WTC11 (cell line): ENCODE measurements at regions not wholly inside any gene's neighbourhood (a gene's known extent, or its start where the extent isn't known, plus 50 kb on each side); places are given as distances from the start of the nearest gene placed in this dataset.

Experiments
- ATAC-seq: fragments of 200-7000 bp; cut with Tn5 transposase; 2 replicates; pipeline ENCODE4 v1.10.0; 2021; ENCODE audit warnings: mild to moderate bottlenecking, moderate library complexity
- CTCF ChIA-PET: fragments of 300-600 bp; sonication (Branson Sonifier 250); formaldehyde crosslinking; loops from one replicate; lab custom pipeline; 2021; ENCODE audit warnings: antibody characterized with exemption; lab: Charles Lee
- POLR2A ChIA-PET: fragments of 350-600 bp; sonication (Branson Sonifier 250); formaldehyde crosslinking; loops from one replicate; lab custom pipeline; 2021; ENCODE audit warnings: antibody characterized with exemption; lab: Charles Lee
- DNase-seq: peaks from one replicate; pipeline ENCODE4 v3.0.0; 2021; ENCODE audit warnings: low spot score
- H3K27ac Mint-ChIP-seq: 2 replicates; pipeline ENCODE4 v1.8.0; 2021; ENCODE audit warnings: mixed read lengths
- H3K27me3 Mint-ChIP-seq: 2 replicates; pipeline ENCODE4 v1.8.0; 2021; ENCODE audit warnings: low read depth, mild to moderate bottlenecking, moderate library complexity, mixed read lengths
- H3K36me3 Mint-ChIP-seq: 2 replicates; pipeline ENCODE4 v1.8.0; 2021; ENCODE audit warnings: mixed read lengths
- H3K4me1 Mint-ChIP-seq: 2 replicates; pipeline ENCODE4 v1.8.0; 2022; ENCODE audit warnings: mixed read lengths
- H3K4me3 Mint-ChIP-seq: 2 replicates; pipeline ENCODE4 v1.8.0; 2021; ENCODE audit warnings: mild to moderate bottlenecking, moderate library complexity, mixed read lengths
- H3K9me3 Mint-ChIP-seq: 2 replicates; pipeline ENCODE4 v1.8.0; 2021; ENCODE audit warnings: mixed read lengths
- ATF1 ChIP-seq: sonication (generic); formaldehyde crosslinking; IDR thresholded peaks from 2 replicates; pipeline ENCODE4 v1.8.1; 2023; ENCODE audit warnings: mild to moderate bottlenecking, moderate library complexity, missing genetic modification reagents
- CTCF ChIP-seq: fragments of 200-600 bp; IDR thresholded peaks from 2 replicates; pipeline ENCODE4 v1.8.0; 2022; ENCODE audit warnings: antibody characterized with exemption
- EMX1 ChIP-seq: fragments of 250-450 bp; sonication (Bioruptor Pico); IDR thresholded peaks from 2 replicates; pipeline ENCODE4 v1.8.0; 2021; ENCODE audit warnings: mild to moderate bottlenecking
- GABPB1 ChIP-seq: sonication (generic); formaldehyde crosslinking; IDR thresholded peaks from 2 replicates; pipeline ENCODE4 v1.8.1; 2023; ENCODE audit warnings: mild to moderate bottlenecking, missing genetic modification reagents
- GTF2I ChIP-seq: fragments of 250-450 bp; sonication (Bioruptor Pico); conservative IDR thresholded peaks from 2 replicates; pipeline ENCODE4 v1.4.0; 2021; ENCODE audit warnings: mild to moderate bottlenecking
- NR1H2 ChIP-seq: sonication (generic); formaldehyde crosslinking; IDR thresholded peaks from 2 replicates; pipeline ENCODE4 v1.9.0; 2021; ENCODE audit warnings: mild to moderate bottlenecking, moderate library complexity, missing genetic modification reagents
- NR3C1 ChIP-seq: sonication (generic); formaldehyde crosslinking; conservative IDR thresholded peaks from 2 replicates; pipeline ENCODE4 v1.8.1; 2023; ENCODE audit warnings: low read depth, mild to moderate bottlenecking, missing genetic modification reagents
- ZBTB43 ChIP-seq: sonication (generic); formaldehyde crosslinking; IDR thresholded peaks from 2 replicates; pipeline ENCODE4 v1.8.1; 2023; ENCODE audit warnings: mild to moderate bottlenecking, missing genetic modification reagents
- ZNF423 ChIP-seq: fragments of 250-450 bp; sonication (Bioruptor Pico); IDR thresholded peaks from 2 replicates; pipeline ENCODE4 v2.1.2; 2022; ENCODE audit warnings: mild to moderate bottlenecking, moderate library complexity
- TF ChIP-seq, protein P1 (sequence below): sonication (generic); formaldehyde crosslinking; conservative IDR thresholded peaks from 2 replicates; pipeline ENCODE4 v1.8.1; 2022; ENCODE audit warnings: mild to moderate bottlenecking, missing genetic modification reagents
- TF ChIP-seq, protein P2 (sequence below): fragments of 250-450 bp; sonication (Bioruptor Pico); IDR thresholded peaks from 2 replicates; pipeline ENCODE4 v1.8.0; 2021; ENCODE audit warnings: mild to moderate bottlenecking
- TF ChIP-seq, protein P3 (sequence below): sonication (generic); formaldehyde crosslinking; conservative IDR thresholded peaks from 2 replicates; pipeline ENCODE4 v1.8.1; 2023; ENCODE audit warnings: mild to moderate bottlenecking, low read depth, missing genetic modification reagents, moderate library complexity
- TF ChIP-seq, protein P4 (sequence below): fragments of 250-450 bp; sonication (Bioruptor Pico); IDR thresholded peaks from 2 replicates; pipeline ENCODE4 v1.9.0; 2021; ENCODE audit warnings: mild to moderate bottlenecking
- TF ChIP-seq, protein P5 (sequence below): sonication (generic); formaldehyde crosslinking; IDR thresholded peaks from 2 replicates; pipeline ENCODE4 v1.8.1; 2023; ENCODE audit warnings: mild to moderate bottlenecking, missing genetic modification reagents, borderline replicate concordance
- TF ChIP-seq, protein P6 (sequence below): fragments of 250-450 bp; sonication (Bioruptor Pico); IDR thresholded peaks from 2 replicates; pipeline ENCODE4 v1.9.0; 2021; ENCODE audit warnings: mild to moderate bottlenecking
- TF ChIP-seq, protein P7 (sequence below): sonication (generic); formaldehyde crosslinking; IDR thresholded peaks from 2 replicates; pipeline ENCODE4 v1.8.0; 2023; ENCODE audit warnings: missing genetic modification reagents, mild to moderate bottlenecking, borderline replicate concordance

DNA sequence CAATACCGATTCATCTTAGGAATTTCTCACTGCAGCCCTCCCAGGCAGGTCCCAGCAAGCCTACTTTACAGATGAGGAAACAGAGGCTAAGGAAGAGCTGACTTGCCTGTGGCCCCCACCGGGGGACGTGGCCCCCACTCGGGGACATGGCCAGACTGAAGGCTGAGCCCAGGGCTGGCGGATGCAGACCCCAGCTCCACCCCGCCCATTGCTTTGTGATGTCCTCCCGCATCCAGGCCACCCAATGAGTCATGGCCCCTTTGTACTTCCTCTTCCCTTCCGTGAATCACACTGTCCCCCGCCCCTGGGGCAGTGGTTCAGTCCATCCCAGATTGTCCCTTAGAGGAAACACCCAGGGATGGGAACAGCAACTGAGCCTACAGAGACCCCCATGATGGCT lies 116.0 kb upstream of the ANO1 start:
- peaks cover 4% of the 10 kb centered on the region; the same call in 1 of the 2 replicates for H3K9me3 Mint-ChIP-seq
- no peak overlapping the region for H3K4me3 Mint-ChIP-seq
- H3K4me1 Mint-ChIP-seq = peaks cover 39% of the 10 kb centered on the region
- ATAC-seq (no peak), DNase-seq (no peak)
- CTCF ChIA-PET = interaction anchor here (1.2 kb wide), 1 partner anchor 126 kb away, joined by 3 read pairs; no protein-coding TSS in a partner anchor
- H3K27ac Mint-ChIP-seq = no peak overlapping the region
- no peaks in the 10 kb centered on the region; the same call in 1 of the 2 replicates for H3K36me3 Mint-ChIP-seq
- POLR2A ChIA-PET = no interaction called here
- H3K27me3 Mint-ChIP-seq = peaks cover 7% of the 10 kb centered on the region
- TF ChIP-seq, protein P1, sequence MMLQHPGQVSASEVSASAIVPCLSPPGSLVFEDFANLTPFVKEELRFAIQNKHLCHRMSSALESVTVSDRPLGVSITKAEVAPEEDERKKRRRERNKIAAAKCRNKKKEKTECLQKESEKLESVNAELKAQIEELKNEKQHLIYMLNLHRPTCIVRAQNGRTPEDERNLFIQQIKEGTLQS (CRISPR knock-in tag) = no peak
- TF ChIP-seq, protein P2, sequence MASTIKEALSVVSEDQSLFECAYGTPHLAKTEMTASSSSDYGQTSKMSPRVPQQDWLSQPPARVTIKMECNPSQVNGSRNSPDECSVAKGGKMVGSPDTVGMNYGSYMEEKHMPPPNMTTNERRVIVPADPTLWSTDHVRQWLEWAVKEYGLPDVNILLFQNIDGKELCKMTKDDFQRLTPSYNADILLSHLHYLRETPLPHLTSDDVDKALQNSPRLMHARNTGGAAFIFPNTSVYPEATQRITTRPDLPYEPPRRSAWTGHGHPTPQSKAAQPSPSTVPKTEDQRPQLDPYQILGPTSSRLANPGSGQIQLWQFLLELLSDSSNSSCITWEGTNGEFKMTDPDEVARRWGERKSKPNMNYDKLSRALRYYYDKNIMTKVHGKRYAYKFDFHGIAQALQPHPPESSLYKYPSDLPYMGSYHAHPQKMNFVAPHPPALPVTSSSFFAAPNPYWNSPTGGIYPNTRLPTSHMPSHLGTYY (CRISPR knock-in tag) = no peak
- no peak for TF ChIP-seq ATF1
- TF ChIP-seq, protein P3, sequence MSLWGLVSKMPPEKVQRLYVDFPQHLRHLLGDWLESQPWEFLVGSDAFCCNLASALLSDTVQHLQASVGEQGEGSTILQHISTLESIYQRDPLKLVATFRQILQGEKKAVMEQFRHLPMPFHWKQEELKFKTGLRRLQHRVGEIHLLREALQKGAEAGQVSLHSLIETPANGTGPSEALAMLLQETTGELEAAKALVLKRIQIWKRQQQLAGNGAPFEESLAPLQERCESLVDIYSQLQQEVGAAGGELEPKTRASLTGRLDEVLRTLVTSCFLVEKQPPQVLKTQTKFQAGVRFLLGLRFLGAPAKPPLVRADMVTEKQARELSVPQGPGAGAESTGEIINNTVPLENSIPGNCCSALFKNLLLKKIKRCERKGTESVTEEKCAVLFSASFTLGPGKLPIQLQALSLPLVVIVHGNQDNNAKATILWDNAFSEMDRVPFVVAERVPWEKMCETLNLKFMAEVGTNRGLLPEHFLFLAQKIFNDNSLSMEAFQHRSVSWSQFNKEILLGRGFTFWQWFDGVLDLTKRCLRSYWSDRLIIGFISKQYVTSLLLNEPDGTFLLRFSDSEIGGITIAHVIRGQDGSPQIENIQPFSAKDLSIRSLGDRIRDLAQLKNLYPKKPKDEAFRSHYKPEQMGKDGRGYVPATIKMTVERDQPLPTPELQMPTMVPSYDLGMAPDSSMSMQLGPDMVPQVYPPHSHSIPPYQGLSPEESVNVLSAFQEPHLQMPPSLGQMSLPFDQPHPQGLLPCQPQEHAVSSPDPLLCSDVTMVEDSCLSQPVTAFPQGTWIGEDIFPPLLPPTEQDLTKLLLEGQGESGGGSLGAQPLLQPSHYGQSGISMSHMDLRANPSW (CRISPR knock-in tag) = no peak
- no peak for TF ChIP-seq GABPB1
- TF ChIP-seq NR1H2 (CRISPR knock-in tag) = no peak
- no peak for TF ChIP-seq ZNF423
- TF ChIP-seq NR3C1 (CRISPR knock-in tag) = no peak
- TF ChIP-seq, protein P4, sequence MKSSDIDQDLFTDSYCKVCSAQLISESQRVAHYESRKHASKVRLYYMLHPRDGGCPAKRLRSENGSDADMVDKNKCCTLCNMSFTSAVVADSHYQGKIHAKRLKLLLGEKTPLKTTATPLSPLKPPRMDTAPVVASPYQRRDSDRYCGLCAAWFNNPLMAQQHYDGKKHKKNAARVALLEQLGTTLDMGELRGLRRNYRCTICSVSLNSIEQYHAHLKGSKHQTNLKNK = no peak
- TF ChIP-seq, protein P5, sequence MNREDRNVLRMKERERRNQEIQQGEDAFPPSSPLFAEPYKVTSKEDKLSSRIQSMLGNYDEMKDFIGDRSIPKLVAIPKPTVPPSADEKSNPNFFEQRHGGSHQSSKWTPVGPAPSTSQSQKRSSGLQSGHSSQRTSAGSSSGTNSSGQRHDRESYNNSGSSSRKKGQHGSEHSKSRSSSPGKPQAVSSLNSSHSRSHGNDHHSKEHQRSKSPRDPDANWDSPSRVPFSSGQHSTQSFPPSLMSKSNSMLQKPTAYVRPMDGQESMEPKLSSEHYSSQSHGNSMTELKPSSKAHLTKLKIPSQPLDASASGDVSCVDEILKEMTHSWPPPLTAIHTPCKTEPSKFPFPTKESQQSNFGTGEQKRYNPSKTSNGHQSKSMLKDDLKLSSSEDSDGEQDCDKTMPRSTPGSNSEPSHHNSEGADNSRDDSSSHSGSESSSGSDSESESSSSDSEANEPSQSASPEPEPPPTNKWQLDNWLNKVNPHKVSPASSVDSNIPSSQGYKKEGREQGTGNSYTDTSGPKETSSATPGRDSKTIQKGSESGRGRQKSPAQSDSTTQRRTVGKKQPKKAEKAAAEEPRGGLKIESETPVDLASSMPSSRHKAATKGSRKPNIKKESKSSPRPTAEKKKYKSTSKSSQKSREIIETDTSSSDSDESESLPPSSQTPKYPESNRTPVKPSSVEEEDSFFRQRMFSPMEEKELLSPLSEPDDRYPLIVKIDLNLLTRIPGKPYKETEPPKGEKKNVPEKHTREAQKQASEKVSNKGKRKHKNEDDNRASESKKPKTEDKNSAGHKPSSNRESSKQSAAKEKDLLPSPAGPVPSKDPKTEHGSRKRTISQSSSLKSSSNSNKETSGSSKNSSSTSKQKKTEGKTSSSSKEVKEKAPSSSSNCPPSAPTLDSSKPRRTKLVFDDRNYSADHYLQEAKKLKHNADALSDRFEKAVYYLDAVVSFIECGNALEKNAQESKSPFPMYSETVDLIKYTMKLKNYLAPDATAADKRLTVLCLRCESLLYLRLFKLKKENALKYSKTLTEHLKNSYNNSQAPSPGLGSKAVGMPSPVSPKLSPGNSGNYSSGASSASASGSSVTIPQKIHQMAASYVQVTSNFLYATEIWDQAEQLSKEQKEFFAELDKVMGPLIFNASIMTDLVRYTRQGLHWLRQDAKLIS (CRISPR knock-in tag) = no peak
- TF ChIP-seq, protein P6, sequence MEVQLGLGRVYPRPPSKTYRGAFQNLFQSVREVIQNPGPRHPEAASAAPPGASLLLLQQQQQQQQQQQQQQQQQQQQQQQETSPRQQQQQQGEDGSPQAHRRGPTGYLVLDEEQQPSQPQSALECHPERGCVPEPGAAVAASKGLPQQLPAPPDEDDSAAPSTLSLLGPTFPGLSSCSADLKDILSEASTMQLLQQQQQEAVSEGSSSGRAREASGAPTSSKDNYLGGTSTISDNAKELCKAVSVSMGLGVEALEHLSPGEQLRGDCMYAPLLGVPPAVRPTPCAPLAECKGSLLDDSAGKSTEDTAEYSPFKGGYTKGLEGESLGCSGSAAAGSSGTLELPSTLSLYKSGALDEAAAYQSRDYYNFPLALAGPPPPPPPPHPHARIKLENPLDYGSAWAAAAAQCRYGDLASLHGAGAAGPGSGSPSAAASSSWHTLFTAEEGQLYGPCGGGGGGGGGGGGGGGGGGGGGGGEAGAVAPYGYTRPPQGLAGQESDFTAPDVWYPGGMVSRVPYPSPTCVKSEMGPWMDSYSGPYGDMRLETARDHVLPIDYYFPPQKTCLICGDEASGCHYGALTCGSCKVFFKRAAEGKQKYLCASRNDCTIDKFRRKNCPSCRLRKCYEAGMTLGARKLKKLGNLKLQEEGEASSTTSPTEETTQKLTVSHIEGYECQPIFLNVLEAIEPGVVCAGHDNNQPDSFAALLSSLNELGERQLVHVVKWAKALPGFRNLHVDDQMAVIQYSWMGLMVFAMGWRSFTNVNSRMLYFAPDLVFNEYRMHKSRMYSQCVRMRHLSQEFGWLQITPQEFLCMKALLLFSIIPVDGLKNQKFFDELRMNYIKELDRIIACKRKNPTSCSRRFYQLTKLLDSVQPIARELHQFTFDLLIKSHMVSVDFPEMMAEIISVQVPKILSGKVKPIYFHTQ (CRISPR knock-in tag) = no peak
- no peak for TF ChIP-seq CTCF
- no peak for TF ChIP-seq ZBTB43 (CRISPR knock-in tag)
- TF ChIP-seq EMX1 (CRISPR knock-in tag) = no peak
- TF ChIP-seq GTF2I = no peak
- TF ChIP-seq, protein P7, sequence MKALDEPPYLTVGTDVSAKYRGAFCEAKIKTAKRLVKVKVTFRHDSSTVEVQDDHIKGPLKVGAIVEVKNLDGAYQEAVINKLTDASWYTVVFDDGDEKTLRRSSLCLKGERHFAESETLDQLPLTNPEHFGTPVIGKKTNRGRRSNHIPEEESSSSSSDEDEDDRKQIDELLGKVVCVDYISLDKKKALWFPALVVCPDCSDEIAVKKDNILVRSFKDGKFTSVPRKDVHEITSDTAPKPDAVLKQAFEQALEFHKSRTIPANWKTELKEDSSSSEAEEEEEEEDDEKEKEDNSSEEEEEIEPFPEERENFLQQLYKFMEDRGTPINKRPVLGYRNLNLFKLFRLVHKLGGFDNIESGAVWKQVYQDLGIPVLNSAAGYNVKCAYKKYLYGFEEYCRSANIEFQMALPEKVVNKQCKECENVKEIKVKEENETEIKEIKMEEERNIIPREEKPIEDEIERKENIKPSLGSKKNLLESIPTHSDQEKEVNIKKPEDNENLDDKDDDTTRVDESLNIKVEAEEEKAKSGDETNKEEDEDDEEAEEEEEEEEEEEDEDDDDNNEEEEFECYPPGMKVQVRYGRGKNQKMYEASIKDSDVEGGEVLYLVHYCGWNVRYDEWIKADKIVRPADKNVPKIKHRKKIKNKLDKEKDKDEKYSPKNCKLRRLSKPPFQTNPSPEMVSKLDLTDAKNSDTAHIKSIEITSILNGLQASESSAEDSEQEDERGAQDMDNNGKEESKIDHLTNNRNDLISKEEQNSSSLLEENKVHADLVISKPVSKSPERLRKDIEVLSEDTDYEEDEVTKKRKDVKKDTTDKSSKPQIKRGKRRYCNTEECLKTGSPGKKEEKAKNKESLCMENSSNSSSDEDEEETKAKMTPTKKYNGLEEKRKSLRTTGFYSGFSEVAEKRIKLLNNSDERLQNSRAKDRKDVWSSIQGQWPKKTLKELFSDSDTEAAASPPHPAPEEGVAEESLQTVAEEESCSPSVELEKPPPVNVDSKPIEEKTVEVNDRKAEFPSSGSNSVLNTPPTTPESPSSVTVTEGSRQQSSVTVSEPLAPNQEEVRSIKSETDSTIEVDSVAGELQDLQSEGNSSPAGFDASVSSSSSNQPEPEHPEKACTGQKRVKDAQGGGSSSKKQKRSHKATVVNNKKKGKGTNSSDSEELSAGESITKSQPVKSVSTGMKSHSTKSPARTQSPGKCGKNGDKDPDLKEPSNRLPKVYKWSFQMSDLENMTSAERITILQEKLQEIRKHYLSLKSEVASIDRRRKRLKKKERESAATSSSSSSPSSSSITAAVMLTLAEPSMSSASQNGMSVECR (CRISPR knock-in tag) = no peak
